Anterior cingulate cortex (tissue), 58 donors: ENCODE measurements at regions not wholly inside any gene's neighbourhood (a gene's known extent, or its start where the extent isn't known, plus 50 kb on each side); places are given as distances from the start of the nearest gene placed in this dataset.
A peak's percentile ranks its signal among the peaks of the same experiment; 100 is the strongest.

ENCODE experiments used
- DNase-seq, 58 donors: peaks; one replicate each; lab custom pipeline; 2025; lab: John Stamatoyannopoulos, UW

- peak in 2 of 58 donors; percentile 2 to 3 for DNase-seq
These were observed 530.0 kb downstream of the RFC3 start for GRCh38 chr13:34347784-34348573.

GRCh38 chr13:34349091-34349722 lies 531.3 kb downstream of the RFC3 start:
- DNase-seq, result peak in 12 of 58 donors; percentile 2 to 35 (median 10)

GRCh38 chr13:34350671-34351070 lies 532.7 kb downstream of the RFC3 start:
- no peak for DNase-seq

GRCh38 chr13:34351134-34351533 lies 533.2 kb downstream of the RFC3 start:
- no peak for DNase-seq

- DNase-seq, result no peak
These were observed 535.0 kb downstream of the RFC3 start for GRCh38 chr13:34352958-34353357.

- no peak for DNase-seq
These were observed 538.9 kb downstream of the RFC3 start for GRCh38 chr13:34356686-34357434.

- no peak for DNase-seq
These were observed 539.7 kb downstream of the RFC3 start for GRCh38 chr13:34357435-34358232.

- no peak for DNase-seq
These were observed 541.0 kb downstream of the RFC3 start for GRCh38 chr13:34358811-34359513.

GRCh38 chr13:34360702-34361101 lies 542.8 kb downstream of the RFC3 start:
- DNase-seq, result no peak

- no peak for DNase-seq
These were observed 543.6 kb downstream of the RFC3 start for GRCh38 chr13:34361560-34361959.

GRCh38 chr13:34363266-34363665 lies 545.3 kb downstream of the RFC3 start:
- no peak for DNase-seq

GRCh38 chr13:34364633-34365032 lies 546.7 kb downstream of the RFC3 start:
- DNase-seq, result no peak

- no peak for DNase-seq
These were observed 552.0 kb downstream of the RFC3 start for GRCh38 chr13:34369931-34370330.

GRCh38 chr13:34371108-34371507 lies 553.2 kb downstream of the RFC3 start:
- no peak for DNase-seq

GRCh38 chr13:34371645-34372395 lies 553.9 kb downstream of the RFC3 start:
- DNase-seq, result no peak

- no peak for DNase-seq
These were observed 554.6 kb downstream of the RFC3 start for GRCh38 chr13:34372581-34372980.

- DNase-seq, result no peak
These were observed 558.5 kb downstream of the RFC3 start for GRCh38 chr13:34376483-34376882.

- DNase-seq, result no peak
These were observed 560.8 kb upstream of the NBEA start for GRCh38 chr13:34381228-34381627.

GRCh38 chr13:34383728-34384127 lies 558.3 kb upstream of the NBEA start:
- DNase-seq, result no peak
